GM12878 (cell line): ENCODE measurements at regions not wholly inside any gene's neighbourhood (a gene's known extent, or its start where the extent isn't known, plus 50 kb on each side); places are given as distances from the start of the nearest gene placed in this dataset.

Experiments
- ATAC-seq: fragments of 200-7000 bp; cut with Tn5 transposase; 3 replicates; pipeline ENCODE4 v1.9.1; 2020; ENCODE audit warnings: mild to moderate bottlenecking, moderate library complexity
- BruUV-seq: library from RNA; stranded (reverse); fragments of 400-500 nt; replicated peaks from 2 replicates; lab custom pipeline; 2021; lab: Mats Ljungman, UMichigan
- CTCF ChIA-PET: fragments of 300-600 bp; sonication (Branson Sonifier 250); formaldehyde crosslinking; extraction: SDS; loops from one replicate; lab custom pipeline; 2021; ENCODE audit warnings: inconsistent platforms; lab: Yijun Ruan, JAX
- POLR2A ChIA-PET: fragments of 350-600 bp; formaldehyde crosslinking; extraction: SDS; loops from one replicate; lab custom pipeline; 2021; ENCODE audit warnings: inconsistent platforms; lab: Charles Lee
- RAD21 ChIA-PET: fragments of 300-600 bp; sonication (Branson Sonifier 250); formaldehyde crosslinking; loops from one replicate; lab custom pipeline; 2023; ENCODE audit warnings: antibody characterized with exemption; ENCODE audit not compliant: unreplicated experiment; lab: Charles Lee
- SMC1A ChIA-PET: fragments of 300-600 bp; sonication (Branson Sonifier 250); formaldehyde crosslinking; loops from one replicate; lab custom pipeline; 2023; ENCODE audit not compliant: unreplicated experiment, uncharacterized antibody; lab: Charles Lee
- DNase-seq: peaks from one replicate; pipeline ENCODE4 v3.0.0-alpha.2; 2011; ENCODE audit warnings: low read depth, low spot score
- FAIRE-seq: peaks from 3 replicates; lab custom pipeline; 2011; peaks lifted over from hg19 to GRCh38; lab: Jason Lieb, UNC
- H2AFZ ChIP-seq: 2 replicates; pipeline ENCODE4 v1.6.0; 2011; ENCODE audit warnings: low read depth, low read length, control low read depth; ENCODE audit not compliant: control insufficient read depth
- H3K27ac ChIP-seq: 2 replicates; pipeline ENCODE4 v1.5.1; 2011; ENCODE audit warnings: control low read depth; ENCODE audit not compliant: control insufficient read depth, insufficient read depth
- H3K27me3 ChIP-seq, 2 experiments: replicated peaks in 1 of 2; 2 replicates each; pipeline versions ENCODE4 v1.6.0 to v1.6.1; 2011; ENCODE audit warnings: low read length in 1 of 2; ENCODE audit not compliant: control insufficient read depth in 2 of 2, insufficient read depth in 2 of 2
- H3K36me3 ChIP-seq, 2 experiments: 2 replicates each; pipeline ENCODE4 v1.5.1; 2011; ENCODE audit warnings: low read length in 1 of 2; ENCODE audit not compliant: control insufficient read depth in 2 of 2, insufficient read depth in 2 of 2
- H3K4me1 ChIP-seq: 2 replicates; pipeline ENCODE4 v1.6.1; 2011; ENCODE audit warnings: mild to moderate bottlenecking, low read length, moderate library complexity, mixed read lengths; ENCODE audit not compliant: control insufficient read depth, insufficient read depth
- H3K4me2 ChIP-seq: 2 replicates; pipeline ENCODE4 v1.6.0; 2011; ENCODE audit warnings: control low read depth; ENCODE audit not compliant: control insufficient read depth, insufficient read depth
- H3K4me3 ChIP-seq: fragments of 200-600 bp; sonication (generic); 2 replicates; pipeline ENCODE4 v1.5.1; 2016
- H3K79me2 ChIP-seq: 2 replicates; pipeline ENCODE4 v1.6.0; 2011; ENCODE audit warnings: low read length; ENCODE audit not compliant: control insufficient read depth, insufficient read depth
- H3K9ac ChIP-seq: 2 replicates; pipeline ENCODE4 v1.8.0; 2011; ENCODE audit warnings: low read length, control low read depth, mixed read lengths; ENCODE audit not compliant: control insufficient read depth, insufficient read depth
- H3K9me3 ChIP-seq: replicated peaks from 3 replicates; pipeline ENCODE4 v1.5.1; 2011; ENCODE audit warnings: mild to moderate bottlenecking, low read length; ENCODE audit not compliant: control insufficient read depth, insufficient read depth
- H4K20me1 ChIP-seq: 2 replicates; pipeline ENCODE4 v1.6.0; 2011; ENCODE audit not compliant: control insufficient read depth, insufficient read depth
- BRCA1 ChIP-seq: IDR thresholded peaks from 2 replicates; pipeline ENCODE4 v1.6.1; 2011; ENCODE audit warnings: low read depth, low read length, improper control_type of control experiment
- CREM ChIP-seq: IDR thresholded peaks from 2 replicates; pipeline ENCODE4 v1.6.1; 2014; ENCODE audit warnings: antibody characterized with exemption, low read depth
- E2F4 ChIP-seq: IDR thresholded peaks from 2 replicates; pipeline ENCODE4 v1.6.1; 2012; ENCODE audit warnings: low read depth, low read length, improper control_type of control experiment
- EED ChIP-seq: sonication (generic); IDR thresholded peaks from 2 replicates; pipeline ENCODE4 v1.6.1; 2016; ENCODE audit warnings: antibody characterized with exemption, low read depth
- EGR1 ChIP-seq, 2 experiments: IDR thresholded peaks; 1 replicate in 1 of 2; 2 replicates in 1 of 2; pipeline ENCODE4 v1.6.1; 2011 to 2012; ENCODE audit warnings: low read depth in 2 of 2, low read length in 2 of 2, borderline replicate concordance in 1 of 2, mild to moderate bottlenecking in 1 of 2, moderate library complexity in 1 of 2
- JUND ChIP-seq: IDR thresholded peaks from 2 replicates; pipeline ENCODE4 v1.6.1; 2012; ENCODE audit warnings: low read depth, mild to moderate bottlenecking, low read length, improper control_type of control experiment, moderate library complexity
- MYB ChIP-seq: fragments of 150-350 bp; IDR thresholded peaks from 2 replicates; pipeline ENCODE4 v1.6.1; 2014; ENCODE audit warnings: mild to moderate bottlenecking, low read depth, low read length, borderline replicate concordance
- NBN ChIP-seq: fragments of 450-650 bp; IDR thresholded peaks from 2 replicates; pipeline ENCODE4 v1.6.1; 2016
- NR2C2 ChIP-seq: IDR thresholded peaks from 2 replicates; pipeline ENCODE4 v1.6.1; 2011; ENCODE audit warnings: borderline replicate concordance, low read depth; ENCODE audit not compliant: control insufficient read depth, insufficient read length
- POU2F2 ChIP-seq: IDR thresholded peaks from 3 replicates; pipeline ENCODE4 v1.6.1; 2011; ENCODE audit warnings: low read depth, mild to moderate bottlenecking, low read length, borderline replicate concordance
- RELB ChIP-seq: fragments of 450-650 bp; IDR thresholded peaks from 2 replicates; pipeline ENCODE4 v1.6.1; 2017; ENCODE audit warnings: low read depth, mild to moderate bottlenecking, moderate library complexity
- SMC3 ChIP-seq: IDR thresholded peaks from 2 replicates; pipeline ENCODE4 v1.6.1; 2011; ENCODE audit warnings: low read length, improper control_type of control experiment, borderline replicate concordance
- SREBF2 ChIP-seq: IDR thresholded peaks from 2 replicates; pipeline ENCODE4 v1.6.1; 2012; ENCODE audit warnings: mild to moderate bottlenecking, low read length
- STAT1 ChIP-seq: fragments of 450-650 bp; conservative IDR thresholded peaks from 2 replicates; pipeline ENCODE4 v1.6.1; 2014; ENCODE audit warnings: antibody characterized with exemption, mild to moderate bottlenecking
- TAF1 ChIP-seq: IDR thresholded peaks from 2 replicates; pipeline ENCODE4 v1.6.1; 2011; ENCODE audit warnings: mild to moderate bottlenecking, low read depth, low read length, borderline replicate concordance
- WGBS: methylation state at CpG from one replicate; pipeline ENCODE4 v1.1.6; 2016; ENCODE audit warnings: low lambda C conversion rate; ENCODE audit not compliant: insufficient replicate concordance, insufficient coverage; ENCODE audit errors: missing lambda C conversion rate; 5-methylcytosine and 5-hydroxymethylcytosine counted together
- in situ Hi-C: fragments of 300-500 bp; cut with MboI; formaldehyde crosslinking; loops from 9 replicates; pipeline ENCODE4 v1.14.3; 2018; ENCODE audit warnings: mixed read lengths
- intact Hi-C: fragments of 100-400 bp; cut with micrococcal nuclease; formaldehyde crosslinking; loops from one replicate; pipeline ENCODE4 v1.14.2; 2022; ENCODE audit not compliant: unreplicated experiment

GRCh38 chr9:120310035-120310434, 269.9 kb downstream of the CDK5RAP2 start:
- Histone ChIP-seq H4K20me1 (no peaks in the 10 kb centered on the region), H3K79me2 (no peaks in the 10 kb centered on the region), H3K27me3 (no peaks in the 10 kb centered on the region; a peak in 1 of 4 replicates), H3K36me3 (no peaks in the 10 kb centered on the region), H3K9ac (no peak overlapping the region), H3K9me3 (no peaks in the 10 kb centered on the region), H3K27ac (no peak overlapping the region), H3K4me1 (no peaks in the 10 kb centered on the region), H2AFZ (no peak overlapping the region), H3K4me2 (no peak overlapping the region), H3K4me3 (no peak overlapping the region)
- ATAC-seq (no peak), FAIRE-seq (no peak), DNase-seq (no peak)
- no peak for TF ChIP-seq CREM
- no peak for TF ChIP-seq STAT1
- TF ChIP-seq BRCA1: no peak
- TF ChIP-seq EGR1 (IDR thresholded peaks at IDR 0.05; ENCODE audit: borderline replicate concordance in 1 of 2, low read depth in 2 of 2, low read length in 2 of 2): no peak
- TF ChIP-seq MYB: no peak
- BruUV-seq: no TSS peak
- ChIA-PET SMC1A (no interaction called here), RAD21 (no interaction called here), POLR2A (no interaction called here), CTCF (no interaction called here)
- intact Hi-C loops (no loop called here), in situ Hi-C loops (no loop called here)
- WGBS: 45% methylated on average over 3 of the region's 3 CpGs

- ChIA-PET POLR2A (no interaction called here), CTCF (no interaction called here), RAD21 (no interaction called here), SMC1A (no interaction called here)
- Histone ChIP-seq H3K27me3 (no peaks in the 10 kb centered on the region; a peak in 1 of 4 replicates), H4K20me1 (no peaks in the 10 kb centered on the region), H3K9ac (no peak overlapping the region), H3K9me3 (no peaks in the 10 kb centered on the region), H3K4me2 (no peak overlapping the region), H3K27ac (no peak overlapping the region), H2AFZ (no peak overlapping the region), H3K4me1 (no peaks in the 10 kb centered on the region), H3K79me2 (no peaks in the 10 kb centered on the region), H3K36me3 (no peaks in the 10 kb centered on the region), H3K4me3 (no peak overlapping the region)
- ATAC-seq: no peak
- in situ Hi-C loops: no loop called here
- WGBS: 23% methylated on average over 3 of the region's 3 CpGs
- no peak for DNase-seq
- no TSS peak for BruUV-seq
- intact Hi-C loops: no loop called here
- FAIRE-seq: no peak
- TF ChIP-seq E2F4: no peak
- no peak for TF ChIP-seq NBN
- TF ChIP-seq SREBF2: no peak
- no peak for TF ChIP-seq RELB
- no peak for TF ChIP-seq POU2F2
- TF ChIP-seq TAF1: no peak
- no peak for TF ChIP-seq CREM
- no peak for TF ChIP-seq BRCA1
- TF ChIP-seq NR2C2: no peak
- TF ChIP-seq EED: no peak
- no peak for TF ChIP-seq SMC3
- no peak for TF ChIP-seq JUND
Observed at GRCh38 chr9:120308495-120308894, 271.5 kb downstream of the CDK5RAP2 start.
